ENCODE measurements at regions not wholly inside any gene's neighbourhood (a gene's known extent, or its start where the extent isn't known, plus 50 kb on each side); places are given as distances from the start of the nearest gene placed in this dataset.

DNA sequence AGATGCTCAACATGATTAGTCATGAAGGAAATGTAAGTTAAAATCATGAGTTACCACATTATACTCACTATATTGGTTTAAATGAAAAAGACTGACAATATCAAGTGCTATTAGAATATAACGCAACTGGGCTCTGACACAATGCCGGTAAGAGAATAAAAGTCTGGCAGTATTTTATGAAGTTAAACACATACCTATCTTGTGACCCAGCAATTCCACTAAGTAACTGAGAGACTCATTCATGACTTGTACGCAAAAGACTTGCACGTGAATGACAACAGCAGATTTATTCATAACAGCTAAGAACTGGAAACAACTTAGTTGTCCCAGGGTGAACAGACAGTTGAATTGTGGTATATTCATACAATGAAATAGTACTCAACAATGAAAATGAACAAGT is 342.1 kb downstream of the SLC4A3 start:
- peaks cover 4% of the 10 kb centered on the region for H3K27me3 ChIP-seq (replicated peaks; ENCODE audit: insufficient read depth)
- intact Hi-C loops (cut with DNase I), result no loop called here

DNA sequence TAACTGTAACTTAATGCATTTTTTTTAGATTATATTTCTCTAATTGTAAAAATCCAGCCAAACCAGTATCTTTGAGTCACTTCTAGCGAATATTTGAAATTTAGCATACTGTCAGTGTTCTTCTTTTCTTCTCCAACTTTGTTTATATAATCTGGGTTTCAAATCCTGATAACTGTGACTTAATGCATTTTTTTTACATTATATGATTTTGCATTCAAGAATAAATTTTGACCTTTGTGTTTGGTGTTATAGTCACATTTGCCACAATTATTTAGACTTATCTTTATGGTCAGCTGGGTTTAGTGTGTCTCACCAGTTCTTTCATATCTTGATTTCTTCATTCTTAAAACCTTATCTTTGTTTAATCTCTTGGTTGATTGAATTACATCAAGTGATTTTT is 345.7 kb downstream of the SLC4A3 start:
- no peaks in the 10 kb centered on the region for H3K36me3 ChIP-seq
- intact Hi-C loops (cut with DNase I), result no loop called here
- H3K9me3 ChIP-seq, result no peaks in the 10 kb centered on the region
- no peaks in the 10 kb centered on the region for H3K4me1 ChIP-seq (replicated peaks)
- no peaks in the 10 kb centered on the region for H3K27me3 ChIP-seq (replicated peaks; ENCODE audit: insufficient read depth)
- WGBS, result 76% methylated on average over 1 of the region's 1 CpG
- no peak for DNase-seq (ENCODE audit: low spot score)
- H3K4me3 ChIP-seq, result no peak overlapping the region
- no peak overlapping the region for H3K27ac ChIP-seq
- no peak for TF ChIP-seq POLR2AphosphoS5 (IDR thresholded peaks at IDR 0.05)
- no peak for TF ChIP-seq POLR2A (IDR thresholded peaks at IDR 0.05)
- TF ChIP-seq, protein P1, sequence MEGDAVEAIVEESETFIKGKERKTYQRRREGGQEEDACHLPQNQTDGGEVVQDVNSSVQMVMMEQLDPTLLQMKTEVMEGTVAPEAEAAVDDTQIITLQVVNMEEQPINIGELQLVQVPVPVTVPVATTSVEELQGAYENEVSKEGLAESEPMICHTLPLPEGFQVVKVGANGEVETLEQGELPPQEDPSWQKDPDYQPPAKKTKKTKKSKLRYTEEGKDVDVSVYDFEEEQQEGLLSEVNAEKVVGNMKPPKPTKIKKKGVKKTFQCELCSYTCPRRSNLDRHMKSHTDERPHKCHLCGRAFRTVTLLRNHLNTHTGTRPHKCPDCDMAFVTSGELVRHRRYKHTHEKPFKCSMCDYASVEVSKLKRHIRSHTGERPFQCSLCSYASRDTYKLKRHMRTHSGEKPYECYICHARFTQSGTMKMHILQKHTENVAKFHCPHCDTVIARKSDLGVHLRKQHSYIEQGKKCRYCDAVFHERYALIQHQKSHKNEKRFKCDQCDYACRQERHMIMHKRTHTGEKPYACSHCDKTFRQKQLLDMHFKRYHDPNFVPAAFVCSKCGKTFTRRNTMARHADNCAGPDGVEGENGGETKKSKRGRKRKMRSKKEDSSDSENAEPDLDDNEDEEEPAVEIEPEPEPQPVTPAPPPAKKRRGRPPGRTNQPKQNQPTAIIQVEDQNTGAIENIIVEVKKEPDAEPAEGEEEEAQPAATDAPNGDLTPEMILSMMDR (IDR thresholded peaks at IDR 0.05), result no peak

More for the DNA sequence above, 342.1 kb downstream of the SLC4A3 start:
- no peak overlapping the region for H3K4me3 ChIP-seq
- no peak for DNase-seq (ENCODE audit: low spot score)
- TF ChIP-seq, protein P1 (IDR thresholded peaks at IDR 0.05), result no peak
- no peak for TF ChIP-seq POLR2A (IDR thresholded peaks at IDR 0.05)
- TF ChIP-seq POLR2AphosphoS5 (IDR thresholded peaks at IDR 0.05), result no peak
- H3K27ac ChIP-seq, result no peak overlapping the region
- H3K4me1 ChIP-seq (replicated peaks), result no peaks in the 10 kb centered on the region
- no peaks in the 10 kb centered on the region for H3K36me3 ChIP-seq
- H3K9me3 ChIP-seq, result no peaks in the 10 kb centered on the region
- WGBS, result 85% methylated on average over 4 of the region's 4 CpGs

DNA sequence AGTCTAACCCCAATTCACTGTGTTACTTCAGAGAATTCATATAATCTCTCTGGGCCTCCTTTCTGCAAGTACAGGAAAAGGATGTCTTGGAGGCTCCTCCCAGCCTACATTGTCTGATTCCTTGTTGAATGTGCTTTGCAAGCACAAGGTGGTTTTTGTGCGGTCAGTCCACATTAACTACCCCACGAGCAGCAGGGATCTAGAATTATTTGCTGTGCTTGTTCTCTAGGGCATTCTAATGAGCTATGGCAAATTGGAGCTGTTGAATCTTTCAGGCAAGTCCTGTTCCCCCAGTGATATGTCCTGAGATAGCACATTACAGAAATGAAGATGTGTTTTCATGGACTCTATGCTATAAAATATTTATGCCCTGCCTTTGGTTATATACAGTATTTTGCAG is 349.4 kb downstream of the SLC4A3 start:
- TF ChIP-seq, protein P1 (IDR thresholded peaks at IDR 0.05), result no peak
- TF ChIP-seq POLR2AphosphoS5 (IDR thresholded peaks at IDR 0.05), result no peak
- TF ChIP-seq POLR2A (IDR thresholded peaks at IDR 0.05), result no peak
- 66% methylated on average over 2 of the region's 2 CpGs for WGBS

DNA sequence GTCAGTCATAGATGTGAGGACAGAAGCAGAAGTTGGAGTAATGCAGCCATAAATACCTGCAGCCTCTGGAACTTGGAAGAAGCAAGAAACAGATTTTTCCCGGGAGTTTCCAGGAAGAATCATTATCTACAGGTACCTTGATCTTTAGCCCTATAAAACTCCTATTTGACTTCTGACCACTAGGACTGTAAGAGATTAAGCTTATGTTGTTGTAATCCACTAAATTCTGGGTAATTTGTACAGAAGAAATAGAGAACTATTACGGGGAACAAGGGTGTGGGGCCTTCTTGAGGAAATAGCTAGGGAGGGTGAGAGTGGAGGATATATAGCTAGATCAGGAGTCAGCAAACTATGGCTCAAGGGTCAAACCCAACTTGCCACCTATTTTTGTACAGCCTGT is 353.2 kb downstream of the SLC4A3 start:
- no peaks in the 10 kb centered on the region for H3K9me3 ChIP-seq
- no peaks in the 10 kb centered on the region for H3K27me3 ChIP-seq (replicated peaks; ENCODE audit: insufficient read depth)
- no peak for DNase-seq (ENCODE audit: low spot score)
- WGBS, result 75% methylated on average over 2 of the region's 2 CpGs
- H3K4me1 ChIP-seq (replicated peaks), result no peaks in the 10 kb centered on the region
- no peak overlapping the region for H3K4me3 ChIP-seq
- intact Hi-C loops (cut with DNase I), result no loop called here
- H3K27ac ChIP-seq, result no peak overlapping the region
- TF ChIP-seq POLR2A (IDR thresholded peaks at IDR 0.05), result no peak
- TF ChIP-seq, protein P1 (IDR thresholded peaks at IDR 0.05), result no peak
- no peak for TF ChIP-seq POLR2AphosphoS5 (IDR thresholded peaks at IDR 0.05)
- H3K36me3 ChIP-seq, result no peaks in the 10 kb centered on the region

More for the DNA sequence above, 349.4 kb downstream of the SLC4A3 start:
- Histone ChIP-seq H3K9me3 (no peaks in the 10 kb centered on the region), H3K27ac (no peak overlapping the region), H3K4me3 (no peak overlapping the region), H3K36me3 (no peaks in the 10 kb centered on the region), H3K27me3 (replicated peaks; ENCODE audit: insufficient read depth) (no peaks in the 10 kb centered on the region), H3K4me1 (replicated peaks) (no peaks in the 10 kb centered on the region)
- intact Hi-C loops (cut with DNase I), result no loop called here
- DNase-seq (ENCODE audit: low spot score), result no peak

DNA sequence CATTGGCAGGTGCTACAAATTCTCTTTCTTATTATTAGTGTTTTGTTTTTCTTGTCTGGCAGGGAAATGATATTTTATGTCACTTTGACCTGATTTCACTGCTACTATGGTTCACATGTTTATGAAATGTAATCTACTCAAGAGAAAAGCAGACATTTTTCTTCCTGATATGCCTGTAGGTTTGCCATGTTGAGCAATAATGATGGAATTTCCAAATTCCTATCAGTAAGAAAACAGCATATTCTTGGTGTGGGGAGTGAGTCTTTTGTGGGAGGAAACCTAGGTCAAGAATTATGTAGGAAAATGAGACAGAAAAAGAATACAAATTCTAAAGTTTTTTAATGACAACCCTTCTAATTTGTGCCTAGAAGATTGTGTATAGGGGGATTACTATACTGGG is 356.4 kb downstream of the SLC4A3 start:
- H3K27ac ChIP-seq, result no peak overlapping the region
- H3K4me1 ChIP-seq (replicated peaks), result no peaks in the 10 kb centered on the region
- no peaks in the 10 kb centered on the region for H3K27me3 ChIP-seq (replicated peaks; ENCODE audit: insufficient read depth)
- H3K36me3 ChIP-seq, result no peaks in the 10 kb centered on the region
- no peak for DNase-seq (ENCODE audit: low spot score)
- intact Hi-C loops (cut with DNase I), result no loop called here
- TF ChIP-seq, protein P1 (IDR thresholded peaks at IDR 0.05), result no peak
- TF ChIP-seq POLR2AphosphoS5 (IDR thresholded peaks at IDR 0.05), result no peak
- no peak for TF ChIP-seq POLR2A (IDR thresholded peaks at IDR 0.05)
- no peak overlapping the region for H3K4me3 ChIP-seq
- no peaks in the 10 kb centered on the region for H3K9me3 ChIP-seq
